ENCODE measurements at regions not wholly inside any gene's neighbourhood (a gene's known extent, or its start where the extent isn't known, plus 50 kb on each side); places are given as distances from the start of the nearest gene placed in this dataset.

- no peaks in the 10 kb centered on the region for H3K27me3 ChIP-seq (ENCODE audit: low read length)
- no peak overlapping the region for H3K27ac ChIP-seq (ENCODE audit: low read depth, low read length)
- H3K4me3 ChIP-seq (ENCODE audit: insufficient read depth, low read length, poor library complexity, severe bottlenecking): no peak overlapping the region
- TF ChIP-seq CTCF (IDR thresholded peaks at IDR 0.05; ENCODE audit: insufficient read depth, low read length, poor library complexity, severe bottlenecking) (no peak), EZH2phosphoT487 (conservative IDR thresholded peaks at IDR 0.05; ENCODE audit: low read length) (no peak)
- no peaks in the 10 kb centered on the region for H3K9me2 ChIP-seq (replicated peaks; ENCODE audit: insufficient read depth, low read length)
- no peaks in the 10 kb centered on the region for H3K36me3 ChIP-seq (ENCODE audit: low read length)
- no peaks in the 10 kb centered on the region for H3K79me2 ChIP-seq (ENCODE audit: insufficient read depth, low read length)
- no peaks in the 10 kb centered on the region for H4K20me1 ChIP-seq (ENCODE audit: low read depth, low read length)
- H3K9ac ChIP-seq (ENCODE audit: low read length): no peak overlapping the region
- no peaks in the 10 kb centered on the region for H3F3A ChIP-seq (ENCODE audit: insufficient read depth)
- no peak overlapping the region for H3K4me2 ChIP-seq (ENCODE audit: low read depth, low read length, poor library complexity, severe bottlenecking)
- no peak overlapping the region for H2AFZ ChIP-seq (ENCODE audit: low read depth, low read length, severe bottlenecking)
- H3K9me3 ChIP-seq (ENCODE audit: insufficient read depth, low read length): no peaks in the 10 kb centered on the region
Measured at GRCh38 chr9:86837345-86837744, 110.0 kb downstream of the GAS1 start.

GRCh38 chr9:86836797-86837196, 110.5 kb downstream of the GAS1 start:
- H3K36me3 ChIP-seq (ENCODE audit: low read length): no peaks in the 10 kb centered on the region
- H3K9ac ChIP-seq (ENCODE audit: low read length): no peak overlapping the region
- H3K4me3 ChIP-seq (ENCODE audit: insufficient read depth, low read length, poor library complexity, severe bottlenecking): no peak overlapping the region
- no peaks in the 10 kb centered on the region for H4K20me1 ChIP-seq (ENCODE audit: low read depth, low read length)
- H3K9me3 ChIP-seq (ENCODE audit: insufficient read depth, low read length): no peaks in the 10 kb centered on the region
- H3F3A ChIP-seq (ENCODE audit: insufficient read depth): no peaks in the 10 kb centered on the region
- no peak overlapping the region for H3K4me2 ChIP-seq (ENCODE audit: low read depth, low read length, poor library complexity, severe bottlenecking)
- H3K79me2 ChIP-seq (ENCODE audit: insufficient read depth, low read length): no peaks in the 10 kb centered on the region
- TF ChIP-seq CTCF (IDR thresholded peaks at IDR 0.05; ENCODE audit: insufficient read depth, low read length, poor library complexity, severe bottlenecking) (no peak), EZH2phosphoT487 (conservative IDR thresholded peaks at IDR 0.05; ENCODE audit: low read length) (no peak)
- H3K9me2 ChIP-seq (replicated peaks; ENCODE audit: insufficient read depth, low read length): no peaks in the 10 kb centered on the region
- no peak overlapping the region for H2AFZ ChIP-seq (ENCODE audit: low read depth, low read length, severe bottlenecking)
- H3K27ac ChIP-seq (ENCODE audit: low read depth, low read length): no peak overlapping the region
- H3K27me3 ChIP-seq (ENCODE audit: low read length): no peaks in the 10 kb centered on the region

DNA sequence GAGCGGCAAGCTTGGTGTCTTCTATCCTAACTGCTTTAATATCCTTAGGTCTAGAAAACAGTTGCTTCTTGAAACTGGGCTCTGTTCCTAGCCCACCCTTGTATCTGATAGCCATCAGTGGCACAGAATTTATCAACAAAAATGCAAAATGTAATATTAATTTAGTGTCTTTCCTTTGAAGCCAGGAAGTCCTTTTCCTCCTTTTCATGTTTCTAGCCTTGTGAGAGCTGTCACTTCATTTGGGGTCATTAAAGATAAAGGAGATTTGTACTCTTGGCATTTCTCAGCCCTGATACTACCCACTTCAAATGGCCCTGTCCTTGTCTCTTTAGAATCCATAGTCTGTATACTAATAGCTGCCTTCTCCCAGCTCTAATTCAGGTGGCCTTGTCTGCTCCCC, 111.0 kb downstream of the GAS1 start:
- Histone ChIP-seq H4K20me1 (ENCODE audit: low read depth, low read length) (no peaks in the 10 kb centered on the region), H3K9me3 (ENCODE audit: insufficient read depth, low read length) (no peaks in the 10 kb centered on the region), H3K36me3 (ENCODE audit: low read length) (no peaks in the 10 kb centered on the region), H3K27me3 (ENCODE audit: low read length) (no peaks in the 10 kb centered on the region), H3F3A (ENCODE audit: insufficient read depth) (no peaks in the 10 kb centered on the region), H3K9me2 (replicated peaks; ENCODE audit: insufficient read depth, low read length) (no peaks in the 10 kb centered on the region), H3K9ac (ENCODE audit: low read length) (no peak overlapping the region), H3K4me2 (ENCODE audit: low read depth, low read length, poor library complexity, severe bottlenecking) (no peak overlapping the region), H2AFZ (ENCODE audit: low read depth, low read length, severe bottlenecking) (no peak overlapping the region), H3K79me2 (ENCODE audit: insufficient read depth, low read length) (no peaks in the 10 kb centered on the region), H3K27ac (ENCODE audit: low read depth, low read length) (no peak overlapping the region), H3K4me3 (ENCODE audit: insufficient read depth, low read length, poor library complexity, severe bottlenecking) (no peak overlapping the region)
- TF ChIP-seq EZH2phosphoT487 (conservative IDR thresholded peaks at IDR 0.05; ENCODE audit: low read length): no peak
- TF ChIP-seq CTCF (IDR thresholded peaks at IDR 0.05; ENCODE audit: insufficient read depth, low read length, poor library complexity, severe bottlenecking): no peak

GRCh38 chr9:86830356-86830755, 117.0 kb downstream of the GAS1 start:
- Histone ChIP-seq H3F3A (ENCODE audit: insufficient read depth) (no peaks in the 10 kb centered on the region), H2AFZ (ENCODE audit: low read depth, low read length, severe bottlenecking) (no peak overlapping the region), H4K20me1 (ENCODE audit: low read depth, low read length) (no peaks in the 10 kb centered on the region), H3K79me2 (ENCODE audit: insufficient read depth, low read length) (no peaks in the 10 kb centered on the region), H3K4me2 (ENCODE audit: low read depth, low read length, poor library complexity, severe bottlenecking) (no peak overlapping the region), H3K27me3 (ENCODE audit: low read length) (no peaks in the 10 kb centered on the region), H3K9me2 (replicated peaks; ENCODE audit: insufficient read depth, low read length) (no peaks in the 10 kb centered on the region), H3K36me3 (ENCODE audit: low read length) (no peaks in the 10 kb centered on the region), H3K9me3 (ENCODE audit: insufficient read depth, low read length) (no peaks in the 10 kb centered on the region), H3K4me3 (ENCODE audit: insufficient read depth, low read length, poor library complexity, severe bottlenecking) (no peak overlapping the region), H3K27ac (ENCODE audit: low read depth, low read length) (no peak overlapping the region), H3K9ac (ENCODE audit: low read length) (no peak overlapping the region)
- no peak for TF ChIP-seq EZH2phosphoT487 (conservative IDR thresholded peaks at IDR 0.05; ENCODE audit: low read length)
- TF ChIP-seq CTCF (IDR thresholded peaks at IDR 0.05; ENCODE audit: insufficient read depth, low read length, poor library complexity, severe bottlenecking): no peak
